Activated CD4-positive, alpha-beta memory T cell treated with anti-CD3 and anti-CD28 coated beads for 36 hours (primary cell): ENCODE measurements at regions not wholly inside any gene's neighbourhood (a gene's known extent, or its start where the extent isn't known, plus 50 kb on each side); places are given as distances from the start of the nearest gene placed in this dataset.

ENCODE experiments used
- CTCF ChIA-PET: fragments of 350-600 bp; sonication (Branson Sonifier 250); formaldehyde crosslinking; loops from one replicate; lab custom pipeline; 2021; ENCODE audit warnings: antibody characterized with exemption, inconsistent platforms; lab: Charles Lee
- POLR2A ChIA-PET: fragments of 350-600 bp; sonication (Branson Sonifier 250); formaldehyde crosslinking; loops from one replicate; lab custom pipeline; 2021; ENCODE audit warnings: antibody characterized with exemption; lab: Charles Lee
- DNase-seq: peaks from one replicate; pipeline ENCODE4 v3.0.0-alpha.2; 2020
- H3K27ac Mint-ChIP-seq: one replicate; pipeline ENCODE4 v1.8.0; 2021; ENCODE audit warnings: mixed read lengths
- H3K27me3 Mint-ChIP-seq: one replicate; pipeline ENCODE4 v1.8.0; 2021; ENCODE audit warnings: mixed read lengths
- H3K36me3 Mint-ChIP-seq: one replicate; pipeline ENCODE4 v1.8.0; 2021; ENCODE audit warnings: mixed read lengths
- H3K4me1 Mint-ChIP-seq: one replicate; pipeline ENCODE4 v1.8.0; 2021; ENCODE audit warnings: low read depth, mixed read lengths
- H3K4me3 Mint-ChIP-seq: one replicate; pipeline ENCODE4 v1.8.0; 2021; ENCODE audit warnings: mild to moderate bottlenecking, mixed read lengths
- H3K9me3 Mint-ChIP-seq: one replicate; pipeline ENCODE4 v1.8.0; 2021; ENCODE audit warnings: mixed read lengths
- intact Hi-C: fragments of 100-400 bp; cut with micrococcal nuclease; formaldehyde crosslinking; loops from one replicate; pipeline ENCODE4 v1.15.1; 2023

DNA sequence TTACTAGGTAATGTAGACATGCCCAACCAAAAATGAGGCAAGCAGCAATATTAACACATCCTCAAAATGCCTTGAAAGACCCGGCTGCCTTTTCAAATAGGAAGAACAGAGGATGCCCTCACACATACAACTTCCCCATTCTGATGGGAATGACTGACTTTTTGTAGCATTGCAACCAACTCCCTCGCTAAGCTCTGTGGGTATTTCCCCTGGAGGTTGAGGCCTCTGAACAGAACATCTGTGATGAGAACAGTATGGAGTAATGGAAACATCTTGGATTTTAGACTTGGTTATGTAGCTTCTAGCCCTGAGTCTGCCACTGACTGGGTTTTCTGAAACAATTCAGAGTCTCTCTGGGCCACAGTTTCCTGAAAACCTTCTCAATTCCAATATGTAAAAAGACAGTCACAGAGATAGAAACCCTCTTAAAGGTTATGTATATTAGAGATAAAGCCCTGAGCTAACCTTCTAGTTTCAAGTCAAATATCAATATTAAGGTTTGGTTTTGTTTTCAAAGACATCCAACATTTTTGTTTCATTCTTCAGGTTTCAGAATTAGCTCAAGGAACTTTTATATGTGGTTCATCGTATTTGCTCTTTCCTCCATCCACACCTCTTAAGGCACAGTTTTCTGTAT is 311.5 kb downstream of the SETD4 start:
- H3K36me3 Mint-ChIP-seq: no peaks in the 10 kb centered on the region
- ChIA-PET POLR2A (no interaction called here), CTCF (interaction anchor here (1.3 kb wide), 1 partner anchor 1056 kb away, joined by 3 read pairs; no protein-coding TSS in a partner anchor)
- H3K27ac Mint-ChIP-seq: no peak overlapping the region
- H3K4me1 Mint-ChIP-seq: peaks cover 5% of the 10 kb centered on the region
- peaks cover 3% of the 10 kb centered on the region for H3K9me3 Mint-ChIP-seq
- H3K4me3 Mint-ChIP-seq: no peak overlapping the region
- intact Hi-C loops: no loop called here
- peaks cover 30% of the 10 kb centered on the region for H3K27me3 Mint-ChIP-seq
- DNase-seq: no peak

GRCh38 chr21:35743571-35743970 is 316.8 kb downstream of the SETD4 start:
- POLR2A ChIA-PET: interaction anchor here (0.5 kb wide), 1 partner anchor 272 kb away, joined by 3 read pairs; no protein-coding TSS in a partner anchor
- H3K4me3 Mint-ChIP-seq: no peak overlapping the region
- no peak overlapping the region for H3K27ac Mint-ChIP-seq
- DNase-seq: no peak
- peaks cover 6% of the 10 kb centered on the region for H3K9me3 Mint-ChIP-seq
- H3K36me3 Mint-ChIP-seq: no peaks in the 10 kb centered on the region
- peaks cover 3% of the 10 kb centered on the region for H3K4me1 Mint-ChIP-seq
- intact Hi-C loops: no loop called here
- CTCF ChIA-PET: no interaction called here
- peaks cover 28% of the 10 kb centered on the region for H3K27me3 Mint-ChIP-seq

DNA sequence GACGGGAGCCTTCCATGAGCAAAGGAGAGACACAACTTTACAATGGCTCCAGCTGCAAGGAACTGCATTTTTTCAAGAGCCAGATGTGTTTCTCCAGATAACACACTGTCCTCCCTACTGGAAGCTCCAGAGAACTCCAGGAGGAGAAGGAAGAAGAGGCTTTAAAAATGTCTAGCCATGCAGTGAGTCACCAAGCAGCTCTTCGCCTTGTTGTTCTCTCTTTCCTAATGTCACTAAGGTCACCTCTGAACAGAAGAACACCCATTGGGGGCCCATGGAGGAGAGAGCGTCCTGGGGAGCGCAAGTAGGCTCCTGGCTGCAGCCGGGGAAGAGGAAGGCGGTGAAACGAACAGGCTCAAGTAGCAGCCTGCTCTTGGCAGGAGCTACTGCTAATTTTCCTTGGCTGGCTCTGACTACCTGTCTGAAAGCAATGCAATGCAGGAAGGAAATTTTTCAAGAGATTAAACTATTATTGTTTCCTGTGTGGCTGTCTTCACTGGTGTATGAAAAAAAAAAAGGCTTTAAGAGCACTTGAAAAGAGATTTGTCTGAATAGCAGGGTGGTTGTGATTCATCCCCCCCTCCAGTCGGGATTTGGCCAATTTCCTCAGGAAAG is 321.9 kb downstream of the SETD4 start:
- Mint-ChIP-seq H3K36me3 (no peaks in the 10 kb centered on the region), H3K4me3 (no peak overlapping the region), H3K4me1 (no peaks in the 10 kb centered on the region), H3K9me3 (peaks cover 6% of the 10 kb centered on the region), H3K27me3 (peaks cover 11% of the 10 kb centered on the region), H3K27ac (no peak overlapping the region)
- intact Hi-C loops: no loop called here
- ChIA-PET CTCF (interaction anchor here (0.9 kb wide), 1 partner anchor 289 kb away, joined by 3 read pairs; no protein-coding TSS in a partner anchor), POLR2A (no interaction called here)
- no peak for DNase-seq

- H3K36me3 Mint-ChIP-seq: no peaks in the 10 kb centered on the region
- CTCF ChIA-PET: no interaction called here
- POLR2A ChIA-PET: no interaction called here
- H3K4me1 Mint-ChIP-seq: no peaks in the 10 kb centered on the region
- DNase-seq: no peak
- H3K27ac Mint-ChIP-seq: no peak overlapping the region
- peaks cover 6% of the 10 kb centered on the region for H3K9me3 Mint-ChIP-seq
- intact Hi-C loops: no loop called here
- H3K4me3 Mint-ChIP-seq: no peak overlapping the region
- peaks cover 7% of the 10 kb centered on the region for H3K27me3 Mint-ChIP-seq
Measured at GRCh38 chr21:35737899-35738346, 322.4 kb downstream of the SETD4 start.

DNA sequence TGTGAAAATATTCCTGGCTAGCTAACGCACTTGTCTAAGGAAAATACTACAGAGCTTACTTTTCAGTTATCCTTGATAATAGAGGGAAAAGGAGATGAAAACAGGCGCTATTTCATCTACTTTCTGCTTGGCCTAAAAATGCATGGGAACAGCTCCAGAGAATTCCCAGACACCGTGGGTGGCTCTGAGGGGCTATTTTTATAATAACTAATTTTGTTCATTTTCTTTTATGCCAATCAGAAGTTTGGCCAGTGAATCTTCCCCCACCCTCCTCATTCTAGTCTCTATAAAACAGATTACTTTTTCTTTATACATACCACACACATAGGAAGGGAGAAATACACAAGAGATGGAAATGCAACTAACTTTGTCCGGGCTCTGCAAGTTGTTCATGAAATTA is 322.9 kb downstream of the SETD4 start:
- peaks cover 5% of the 10 kb centered on the region for H3K27me3 Mint-ChIP-seq
- H3K4me3 Mint-ChIP-seq: no peak overlapping the region
- ChIA-PET CTCF (no interaction called here), POLR2A (no interaction called here)
- H3K27ac Mint-ChIP-seq: no peak overlapping the region
- no peak for DNase-seq
- H3K9me3 Mint-ChIP-seq: peaks cover 6% of the 10 kb centered on the region
- H3K4me1 Mint-ChIP-seq: no peaks in the 10 kb centered on the region
- intact Hi-C loops: no loop called here
- no peaks in the 10 kb centered on the region for H3K36me3 Mint-ChIP-seq

DNA sequence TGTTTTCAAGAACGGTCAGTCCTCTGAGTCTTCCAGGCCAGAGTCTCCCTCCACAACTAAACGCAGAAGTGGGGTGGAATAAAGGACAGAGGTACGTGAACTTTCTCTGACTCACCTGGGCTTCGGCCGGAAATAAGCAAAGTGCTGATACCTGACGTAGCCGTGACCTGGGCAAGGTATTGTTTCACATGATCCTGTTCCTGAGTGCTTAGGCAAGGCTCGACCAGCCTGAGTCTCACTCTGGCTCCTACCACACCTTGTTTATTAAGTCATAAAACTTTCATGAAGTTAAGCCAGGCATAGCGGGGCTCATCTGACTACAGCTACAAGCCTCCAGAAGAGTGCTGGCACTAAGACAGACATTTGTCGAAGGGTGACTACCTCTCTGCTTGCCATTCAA is 327.5 kb downstream of the SETD4 start:
- ChIA-PET CTCF (no interaction called here), POLR2A (no interaction called here)
- Mint-ChIP-seq H3K4me1 (no peaks in the 10 kb centered on the region), H3K36me3 (no peaks in the 10 kb centered on the region), H3K9me3 (no peaks in the 10 kb centered on the region), H3K27ac (no peak overlapping the region), H3K27me3 (peaks cover 14% of the 10 kb centered on the region), H3K4me3 (no peak overlapping the region)
- no peak for DNase-seq
- intact Hi-C loops: no loop called here

GRCh38 chr21:35730325-35730724 is 330.0 kb downstream of the SETD4 start:
- H3K9me3 Mint-ChIP-seq: no peaks in the 10 kb centered on the region
- ChIA-PET POLR2A (no interaction called here), CTCF (no interaction called here)
- H3K27me3 Mint-ChIP-seq: peaks cover 22% of the 10 kb centered on the region
- intact Hi-C loops: no loop called here
- H3K4me3 Mint-ChIP-seq: no peak overlapping the region
- H3K36me3 Mint-ChIP-seq: no peaks in the 10 kb centered on the region
- no peak for DNase-seq
- no peaks in the 10 kb centered on the region for H3K4me1 Mint-ChIP-seq
- H3K27ac Mint-ChIP-seq: no peak overlapping the region

- no peak for DNase-seq
- H3K4me3 Mint-ChIP-seq: no peak overlapping the region
- CTCF ChIA-PET: no interaction called here
- POLR2A ChIA-PET: no interaction called here
- no peaks in the 10 kb centered on the region for H3K36me3 Mint-ChIP-seq
- intact Hi-C loops: no loop called here
- no peak overlapping the region for H3K27ac Mint-ChIP-seq
- no peaks in the 10 kb centered on the region for H3K4me1 Mint-ChIP-seq
- no peaks in the 10 kb centered on the region for H3K9me3 Mint-ChIP-seq
- H3K27me3 Mint-ChIP-seq: peaks cover 24% of the 10 kb centered on the region
Measured at GRCh38 chr21:35727830-35728229, 332.5 kb downstream of the SETD4 start.

GRCh38 chr21:35724156-35724555 is 336.2 kb downstream of the SETD4 start:
- no peak for DNase-seq
- Mint-ChIP-seq H3K9me3 (no peaks in the 10 kb centered on the region), H3K27me3 (peaks cover 24% of the 10 kb centered on the region), H3K4me1 (no peaks in the 10 kb centered on the region), H3K4me3 (no peak overlapping the region), H3K27ac (no peak overlapping the region), H3K36me3 (no peaks in the 10 kb centered on the region)
- intact Hi-C loops: no loop called here
- ChIA-PET POLR2A (no interaction called here), CTCF (no interaction called here)

- intact Hi-C loops: no loop called here
Measured at GRCh38 chr21:35721701-35722100, 338.6 kb downstream of the SETD4 start.

GRCh38 chr21:35720208-35720731 is 340.1 kb downstream of the SETD4 start:
- no peak overlapping the region for H3K4me3 Mint-ChIP-seq
- no peaks in the 10 kb centered on the region for H3K36me3 Mint-ChIP-seq
- no peaks in the 10 kb centered on the region for H3K4me1 Mint-ChIP-seq
- ChIA-PET POLR2A (no interaction called here), CTCF (no interaction called here)
- peaks cover 16% of the 10 kb centered on the region for H3K27me3 Mint-ChIP-seq
- no peak for DNase-seq
- H3K27ac Mint-ChIP-seq: no peak overlapping the region
- intact Hi-C loops: no loop called here
- no peaks in the 10 kb centered on the region for H3K9me3 Mint-ChIP-seq

More at GRCh38 chr21:35721701-35722100, 338.6 kb downstream of the SETD4 start:
- no peaks in the 10 kb centered on the region for H3K9me3 Mint-ChIP-seq
- H3K27me3 Mint-ChIP-seq: peaks cover 19% of the 10 kb centered on the region
- no peak for DNase-seq
- H3K4me1 Mint-ChIP-seq: no peaks in the 10 kb centered on the region
- no peaks in the 10 kb centered on the region for H3K36me3 Mint-ChIP-seq
- no peak overlapping the region for H3K27ac Mint-ChIP-seq
- ChIA-PET POLR2A (no interaction called here), CTCF (no interaction called here)
- no peak overlapping the region for H3K4me3 Mint-ChIP-seq

DNA sequence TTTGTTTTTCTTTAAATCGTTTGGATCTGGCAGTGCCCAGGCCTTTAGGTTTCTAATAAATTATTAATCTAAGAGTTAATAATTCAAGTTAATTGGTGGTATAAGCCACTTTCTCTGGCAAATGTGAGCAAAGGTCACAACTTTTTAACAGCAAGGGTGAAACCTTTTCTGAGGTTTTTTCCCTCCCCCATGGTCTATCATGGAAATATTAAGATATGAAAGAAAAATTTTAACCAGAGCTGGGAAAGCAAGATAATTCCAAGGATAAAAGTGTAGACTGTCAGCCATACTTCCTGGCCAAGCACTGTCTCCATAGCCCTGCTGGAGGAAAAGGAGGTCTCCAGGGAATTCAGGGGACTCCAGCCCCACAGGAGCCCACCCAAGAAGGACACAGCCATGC is 341.2 kb downstream of the SETD4 start:
- H3K27me3 Mint-ChIP-seq: peaks cover 10% of the 10 kb centered on the region

More for the DNA sequence above, 341.2 kb downstream of the SETD4 start:
- POLR2A ChIA-PET: no interaction called here
- DNase-seq: no peak
- Mint-ChIP-seq H3K27ac (no peak overlapping the region), H3K4me3 (no peak overlapping the region), H3K36me3 (no peaks in the 10 kb centered on the region), H3K9me3 (no peaks in the 10 kb centered on the region), H3K4me1 (no peaks in the 10 kb centered on the region)
- intact Hi-C loops: no loop called here
- CTCF ChIA-PET: no interaction called here
